ENCODE measurements at regions not wholly inside any gene's neighbourhood (a gene's known extent, or its start where the extent isn't known, plus 50 kb on each side); places are given as distances from the start of the nearest gene placed in this dataset.
A peak's percentile ranks its signal among the peaks of the same experiment; 100 is the strongest.

DNA sequence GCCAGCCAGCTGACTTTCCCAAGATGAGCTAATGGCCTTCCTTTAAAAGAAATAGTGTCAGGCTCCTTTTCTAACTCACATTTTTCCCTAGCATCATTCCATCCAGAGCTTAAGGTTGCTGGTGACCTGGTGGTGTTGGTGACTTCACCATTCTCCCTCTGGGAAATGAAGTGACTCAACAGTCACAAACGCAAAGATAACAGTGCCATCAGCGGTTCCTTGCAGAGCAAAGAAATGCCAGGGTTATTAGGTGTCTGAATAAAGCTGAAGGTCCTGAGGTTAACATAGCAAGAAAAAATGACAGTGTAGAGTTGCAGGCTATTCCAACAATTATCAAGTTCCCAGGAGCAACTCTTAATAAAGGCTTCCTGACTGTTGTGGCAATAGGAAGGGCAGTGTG lies 111.8 kb upstream of the SLC44A1 start:
- ChIA-PET CTCF (no interaction called here), POLR2A (no interaction called here)
- no peaks in the 10 kb centered on the region for H3K4me1 ChIP-seq (ENCODE audit: control insufficient read depth, insufficient read depth, low read length)
- BruUV-seq (replicated peaks) = no TSS peak
- no peaks in the 10 kb centered on the region for H3K36me3 ChIP-seq (ENCODE audit: control insufficient read depth, insufficient read depth, low read length)
- TF ChIP-seq SIN3A (IDR thresholded peaks at IDR 0.05; ENCODE audit: borderline replicate concordance, insufficient read depth, low read depth, low read length) = no peak
- TF ChIP-seq, protein P1, sequence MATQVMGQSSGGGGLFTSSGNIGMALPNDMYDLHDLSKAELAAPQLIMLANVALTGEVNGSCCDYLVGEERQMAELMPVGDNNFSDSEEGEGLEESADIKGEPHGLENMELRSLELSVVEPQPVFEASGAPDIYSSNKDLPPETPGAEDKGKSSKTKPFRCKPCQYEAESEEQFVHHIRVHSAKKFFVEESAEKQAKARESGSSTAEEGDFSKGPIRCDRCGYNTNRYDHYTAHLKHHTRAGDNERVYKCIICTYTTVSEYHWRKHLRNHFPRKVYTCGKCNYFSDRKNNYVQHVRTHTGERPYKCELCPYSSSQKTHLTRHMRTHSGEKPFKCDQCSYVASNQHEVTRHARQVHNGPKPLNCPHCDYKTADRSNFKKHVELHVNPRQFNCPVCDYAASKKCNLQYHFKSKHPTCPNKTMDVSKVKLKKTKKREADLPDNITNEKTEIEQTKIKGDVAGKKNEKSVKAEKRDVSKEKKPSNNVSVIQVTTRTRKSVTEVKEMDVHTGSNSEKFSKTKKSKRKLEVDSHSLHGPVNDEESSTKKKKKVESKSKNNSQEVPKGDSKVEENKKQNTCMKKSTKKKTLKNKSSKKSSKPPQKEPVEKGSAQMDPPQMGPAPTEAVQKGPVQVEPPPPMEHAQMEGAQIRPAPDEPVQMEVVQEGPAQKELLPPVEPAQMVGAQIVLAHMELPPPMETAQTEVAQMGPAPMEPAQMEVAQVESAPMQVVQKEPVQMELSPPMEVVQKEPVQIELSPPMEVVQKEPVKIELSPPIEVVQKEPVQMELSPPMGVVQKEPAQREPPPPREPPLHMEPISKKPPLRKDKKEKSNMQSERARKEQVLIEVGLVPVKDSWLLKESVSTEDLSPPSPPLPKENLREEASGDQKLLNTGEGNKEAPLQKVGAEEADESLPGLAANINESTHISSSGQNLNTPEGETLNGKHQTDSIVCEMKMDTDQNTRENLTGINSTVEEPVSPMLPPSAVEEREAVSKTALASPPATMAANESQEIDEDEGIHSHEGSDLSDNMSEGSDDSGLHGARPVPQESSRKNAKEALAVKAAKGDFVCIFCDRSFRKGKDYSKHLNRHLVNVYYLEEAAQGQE (IDR thresholded peaks at IDR 0.05; ENCODE audit: insufficient read depth in 1 of 2, low read depth in 2 of 2, low read length in 1 of 2) = no peak
- no peaks in the 10 kb centered on the region for H3K9me3 ChIP-seq (ENCODE audit: control insufficient read depth, insufficient read depth, low read depth, low read length)
- H3K4me3 ChIP-seq (ENCODE audit: low read depth in 2 of 2, low read length in 2 of 2) = no peak overlapping the region
- DNase-seq (ENCODE audit: low read depth, low spot score) = no peak
- in situ Hi-C loops (cut with HindIII; ENCODE audit: low pct_unique_long_range_greater_than_20kb, low sequenced_read_pairs) (no loop called here), intact Hi-C loops (cut with micrococcal nuclease; ENCODE audit: unreplicated experiment) (no loop called here)
- H3K27me3 ChIP-seq (ENCODE audit: control insufficient read depth, insufficient read depth, low read length) = no peaks in the 10 kb centered on the region
- ATAC-seq = peak; percentile 84
- H3K27ac ChIP-seq (ENCODE audit: low read length) = no peak overlapping the region

DNA sequence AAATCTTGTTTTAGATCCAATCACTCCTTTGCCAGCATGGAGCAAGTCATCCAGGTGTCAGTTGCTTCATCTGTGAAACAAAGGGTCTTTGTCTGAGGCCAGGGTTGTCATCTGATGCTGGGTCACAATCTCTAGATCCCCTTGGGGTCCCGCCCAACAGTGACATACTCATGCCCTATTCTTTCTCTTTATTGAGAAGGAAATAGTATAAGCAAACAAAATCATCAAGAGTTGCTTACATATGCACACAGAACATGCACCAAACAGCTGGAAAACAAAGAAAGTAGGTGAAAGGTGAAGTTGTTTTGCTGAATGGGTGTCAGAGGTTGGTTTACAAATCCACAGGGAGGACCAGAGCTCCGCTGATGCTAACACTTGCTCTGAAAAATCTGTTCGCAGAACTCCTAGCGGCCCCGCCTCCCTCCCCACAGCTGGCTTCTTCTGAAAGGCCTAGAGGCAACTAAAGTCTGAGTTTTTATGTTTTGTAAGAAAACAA lies 106.1 kb upstream of the SLC44A1 start:
- TF ChIP-seq POLR2AphosphoS5 (IDR thresholded peaks at IDR 0.05; ENCODE audit: low read depth, low read length) (no peak), TCF7L2 (IDR thresholded peaks at IDR 0.05; ENCODE audit: low read depth, low read length) (no peak), SIN3A (IDR thresholded peaks at IDR 0.05; ENCODE audit: borderline replicate concordance, insufficient read depth, low read depth, low read length) (no peak)
- TF ChIP-seq, protein P1 (IDR thresholded peaks at IDR 0.05; ENCODE audit: insufficient read depth in 1 of 2, low read depth in 2 of 2, low read length in 1 of 2) = no peak
- TF ChIP-seq, protein P2, sequence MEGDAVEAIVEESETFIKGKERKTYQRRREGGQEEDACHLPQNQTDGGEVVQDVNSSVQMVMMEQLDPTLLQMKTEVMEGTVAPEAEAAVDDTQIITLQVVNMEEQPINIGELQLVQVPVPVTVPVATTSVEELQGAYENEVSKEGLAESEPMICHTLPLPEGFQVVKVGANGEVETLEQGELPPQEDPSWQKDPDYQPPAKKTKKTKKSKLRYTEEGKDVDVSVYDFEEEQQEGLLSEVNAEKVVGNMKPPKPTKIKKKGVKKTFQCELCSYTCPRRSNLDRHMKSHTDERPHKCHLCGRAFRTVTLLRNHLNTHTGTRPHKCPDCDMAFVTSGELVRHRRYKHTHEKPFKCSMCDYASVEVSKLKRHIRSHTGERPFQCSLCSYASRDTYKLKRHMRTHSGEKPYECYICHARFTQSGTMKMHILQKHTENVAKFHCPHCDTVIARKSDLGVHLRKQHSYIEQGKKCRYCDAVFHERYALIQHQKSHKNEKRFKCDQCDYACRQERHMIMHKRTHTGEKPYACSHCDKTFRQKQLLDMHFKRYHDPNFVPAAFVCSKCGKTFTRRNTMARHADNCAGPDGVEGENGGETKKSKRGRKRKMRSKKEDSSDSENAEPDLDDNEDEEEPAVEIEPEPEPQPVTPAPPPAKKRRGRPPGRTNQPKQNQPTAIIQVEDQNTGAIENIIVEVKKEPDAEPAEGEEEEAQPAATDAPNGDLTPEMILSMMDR (IDR thresholded peaks at IDR 0.05) = no peak
- no peak overlapping the region for H3K27ac ChIP-seq (ENCODE audit: low read length)
- CTCF ChIA-PET = no interaction called here
- intact Hi-C loops (cut with micrococcal nuclease; ENCODE audit: unreplicated experiment) = no loop called here
- H3K27me3 ChIP-seq (ENCODE audit: control insufficient read depth, insufficient read depth, low read length) = no peaks in the 10 kb centered on the region
- DNase-seq (ENCODE audit: low read depth, low spot score) = no peak
- no peak overlapping the region for H3K4me3 ChIP-seq (ENCODE audit: low read depth in 2 of 2, low read length in 2 of 2)
- POLR2A ChIA-PET = no interaction called here
- no TSS peak for BruUV-seq (replicated peaks)
- in situ Hi-C loops (cut with HindIII; ENCODE audit: low pct_unique_long_range_greater_than_20kb, low sequenced_read_pairs) = no loop called here
- H3K4me1 ChIP-seq (ENCODE audit: control insufficient read depth, insufficient read depth, low read length) = no peaks in the 10 kb centered on the region
- ATAC-seq = no peak
- no peaks in the 10 kb centered on the region for H3K36me3 ChIP-seq (ENCODE audit: control insufficient read depth, insufficient read depth, low read length)
- H3K9me3 ChIP-seq (ENCODE audit: control insufficient read depth, insufficient read depth, low read depth, low read length) = no peaks in the 10 kb centered on the region
